CD4-positive, alpha-beta T cell (primary cell): ENCODE measurements at regions not wholly inside any gene's neighbourhood (a gene's known extent, or its start where the extent isn't known, plus 50 kb on each side); places are given as distances from the start of the nearest gene placed in this dataset.

Experiments used
- ATAC-seq: fragments of 200-7000 bp; cut with Tn5 transposase; one replicate; pipeline ENCODE4 v1.10.0; 2022; ENCODE audit warnings: mild to moderate bottlenecking; ENCODE audit not compliant: poor library complexity
- CTCF ChIA-PET: fragments of 350-600 bp; sonication (Branson Sonifier 250); formaldehyde crosslinking; loops from one replicate; lab custom pipeline; 2021; ENCODE audit warnings: antibody characterized with exemption, inconsistent platforms; lab: Charles Lee
- POLR2A ChIA-PET: fragments of 350-600 bp; sonication (Branson Sonifier 250); formaldehyde crosslinking; loops from one replicate; lab custom pipeline; 2021; ENCODE audit warnings: antibody characterized with exemption, inconsistent platforms; lab: Charles Lee
- DNase-seq, 14 experiments: peaks; one replicate each; pipeline ENCODE4 v3.0.0-alpha.2; 2013 to 2020; ENCODE audit warnings: mixed read lengths in 2 of 14
- H3K27ac ChIP-seq, 2 donors: one replicate each; pipeline versions ENCODE4 v1.5.1 to v1.7.0; 2013; ENCODE audit warnings: low read length in 2 of 2, low read depth in 1 of 2, mild to moderate bottlenecking in 1 of 2
- H3K27me3 ChIP-seq, 2 experiments: 1 replicate in 1 of 2; 2 replicates in 1 of 2; pipeline versions ENCODE4 v1.6.1 to v1.7.0; 2013; ENCODE audit warnings: low read length in 2 of 2, control low read depth in 1 of 2, mild to moderate bottlenecking in 1 of 2, moderate library complexity in 1 of 2; ENCODE audit not compliant: insufficient read depth in 2 of 2, control insufficient read depth in 1 of 2
- H3K36me3 ChIP-seq: one replicate; pipeline ENCODE4 v1.6.1; 2013; ENCODE audit warnings: low read length, control low read depth; ENCODE audit not compliant: insufficient read depth
- H3K4me1 ChIP-seq: one replicate; pipeline ENCODE4 v1.6.1; 2013; ENCODE audit warnings: low read length, control low read depth; ENCODE audit not compliant: insufficient read depth
- H3K4me3 ChIP-seq: one replicate; pipeline ENCODE4 v1.5.1; 2013; ENCODE audit warnings: mild to moderate bottlenecking, low read length, moderate library complexity
- H3K9me3 ChIP-seq, 2 experiments: 1 replicate in 1 of 2; 2 replicates in 1 of 2; pipeline versions ENCODE4 v1.6.1 to v1.7.0; 2013; ENCODE audit warnings: low read length in 2 of 2, mild to moderate bottlenecking in 2 of 2, control low read depth in 1 of 2, moderate library complexity in 1 of 2; ENCODE audit not compliant: control insufficient read depth in 1 of 2, insufficient read depth in 1 of 2
- H3K27ac Mint-ChIP-seq: one replicate; pipeline ENCODE4 v1.8.0; 2020; ENCODE audit warnings: mixed read lengths
- H3K27me3 Mint-ChIP-seq: one replicate; pipeline ENCODE4 v1.8.0; 2021; ENCODE audit warnings: mixed read lengths
- H3K36me3 Mint-ChIP-seq: one replicate; pipeline ENCODE4 v1.8.0; 2021; ENCODE audit warnings: low read depth, mixed read lengths
- H3K4me1 Mint-ChIP-seq: one replicate; pipeline ENCODE4 v1.8.0; 2021; ENCODE audit warnings: low read depth, mixed read lengths
- H3K4me3 Mint-ChIP-seq: one replicate; pipeline ENCODE4 v1.8.0; 2020; ENCODE audit warnings: mild to moderate bottlenecking, mixed read lengths
- H3K9me3 Mint-ChIP-seq: one replicate; pipeline ENCODE4 v1.8.0; 2020; ENCODE audit warnings: mixed read lengths
- intact Hi-C, 2 experiments: fragments of 100-400 bp; cut with DNase I in 1 of 2; cut with micrococcal nuclease in 1 of 2; formaldehyde crosslinking; loops; one replicate each; pipeline versions ENCODE4 v1.15.1 to v1.9.0; 2023 to 2025; cut with DNase I, micrococcal nuclease
- TF ChIP-seq, protein P1 (sequence below): fragments of 200-600 bp; IDR thresholded peaks from one replicate; pipeline ENCODE4 v1.8.0; 2022; ENCODE audit warnings: antibody characterized with exemption, mild to moderate bottlenecking

DNA sequence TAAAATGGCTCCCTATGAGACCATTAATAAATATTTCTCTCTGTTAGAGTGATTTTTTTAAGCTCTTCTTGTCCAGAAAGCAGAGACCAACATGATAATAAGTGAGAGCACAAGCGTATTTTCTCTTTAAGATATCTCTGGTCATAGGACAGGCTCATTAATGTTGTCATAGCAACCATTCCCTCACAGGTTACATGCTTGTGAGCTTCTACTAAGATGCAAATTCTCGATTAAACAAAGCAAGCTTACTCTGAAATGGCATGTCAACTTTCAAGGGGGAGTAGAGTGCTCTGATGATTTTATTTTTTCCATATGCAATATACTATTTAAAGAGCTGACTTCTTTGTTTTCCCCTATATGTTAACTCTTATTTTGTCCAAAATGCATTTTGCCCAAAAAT, 487.2 kb upstream of the LCORL start:
- H3K4me3 Mint-ChIP-seq: no peak overlapping the region
- Histone ChIP-seq H3K4me1 (no peaks in the 10 kb centered on the region), H3K27ac (no peak overlapping the region), H3K9me3 (no peaks in the 10 kb centered on the region), H3K4me3 (no peak overlapping the region), H3K27me3 (no peaks in the 10 kb centered on the region), H3K36me3 (no peaks in the 10 kb centered on the region)
- TF ChIP-seq, protein P1, sequence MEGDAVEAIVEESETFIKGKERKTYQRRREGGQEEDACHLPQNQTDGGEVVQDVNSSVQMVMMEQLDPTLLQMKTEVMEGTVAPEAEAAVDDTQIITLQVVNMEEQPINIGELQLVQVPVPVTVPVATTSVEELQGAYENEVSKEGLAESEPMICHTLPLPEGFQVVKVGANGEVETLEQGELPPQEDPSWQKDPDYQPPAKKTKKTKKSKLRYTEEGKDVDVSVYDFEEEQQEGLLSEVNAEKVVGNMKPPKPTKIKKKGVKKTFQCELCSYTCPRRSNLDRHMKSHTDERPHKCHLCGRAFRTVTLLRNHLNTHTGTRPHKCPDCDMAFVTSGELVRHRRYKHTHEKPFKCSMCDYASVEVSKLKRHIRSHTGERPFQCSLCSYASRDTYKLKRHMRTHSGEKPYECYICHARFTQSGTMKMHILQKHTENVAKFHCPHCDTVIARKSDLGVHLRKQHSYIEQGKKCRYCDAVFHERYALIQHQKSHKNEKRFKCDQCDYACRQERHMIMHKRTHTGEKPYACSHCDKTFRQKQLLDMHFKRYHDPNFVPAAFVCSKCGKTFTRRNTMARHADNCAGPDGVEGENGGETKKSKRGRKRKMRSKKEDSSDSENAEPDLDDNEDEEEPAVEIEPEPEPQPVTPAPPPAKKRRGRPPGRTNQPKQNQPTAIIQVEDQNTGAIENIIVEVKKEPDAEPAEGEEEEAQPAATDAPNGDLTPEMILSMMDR: no peak
- ATAC-seq: no peak
- no peak for DNase-seq
- no peaks in the 10 kb centered on the region for H3K36me3 Mint-ChIP-seq
- POLR2A ChIA-PET: no interaction called here
- H3K27me3 Mint-ChIP-seq: no peaks in the 10 kb centered on the region
- CTCF ChIA-PET: no interaction called here
- H3K27ac Mint-ChIP-seq: no peak overlapping the region
- intact Hi-C loops: no loop called here
- H3K4me1 Mint-ChIP-seq: no peaks in the 10 kb centered on the region
- no peaks in the 10 kb centered on the region for H3K9me3 Mint-ChIP-seq

DNA sequence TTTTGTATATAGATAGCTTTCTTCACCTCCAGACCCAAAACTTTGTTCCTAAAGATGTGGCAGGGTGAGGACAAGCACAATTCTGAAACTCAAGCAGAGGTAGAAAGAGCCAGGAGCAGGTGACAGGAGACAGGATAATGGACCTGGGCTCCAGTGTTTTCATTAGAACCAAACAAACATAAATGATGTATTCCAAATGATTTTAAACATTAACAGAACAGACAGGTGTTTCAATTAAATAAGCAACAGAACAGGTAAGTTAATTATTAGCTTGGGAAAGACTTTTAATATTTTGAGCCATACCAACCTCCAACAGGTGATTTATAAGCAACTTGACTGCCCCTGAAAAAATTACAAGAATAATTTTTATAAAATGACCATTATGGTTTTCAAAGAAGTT, 459.4 kb upstream of the LCORL start:
- H3K9me3 Mint-ChIP-seq: peaks cover 8% of the 10 kb centered on the region
- Histone ChIP-seq H3K4me1 (no peaks in the 10 kb centered on the region), H3K9me3 (peaks cover 0 to 9% of the 10 kb centered on the region in 2 experiments), H3K27me3 (no peaks in the 10 kb centered on the region), H3K36me3 (no peaks in the 10 kb centered on the region), H3K27ac (no peak overlapping the region), H3K4me3 (no peak overlapping the region)
- H3K36me3 Mint-ChIP-seq: no peaks in the 10 kb centered on the region
- intact Hi-C loops: no loop called here
- TF ChIP-seq, protein P1: no peak
- ChIA-PET POLR2A (no interaction called here), CTCF (no interaction called here)
- H3K27ac Mint-ChIP-seq: no peak overlapping the region
- no peaks in the 10 kb centered on the region for H3K27me3 Mint-ChIP-seq
- ATAC-seq (no peak), DNase-seq (no peak)
- H3K4me1 Mint-ChIP-seq: no peaks in the 10 kb centered on the region
- no peak overlapping the region for H3K4me3 Mint-ChIP-seq

DNA sequence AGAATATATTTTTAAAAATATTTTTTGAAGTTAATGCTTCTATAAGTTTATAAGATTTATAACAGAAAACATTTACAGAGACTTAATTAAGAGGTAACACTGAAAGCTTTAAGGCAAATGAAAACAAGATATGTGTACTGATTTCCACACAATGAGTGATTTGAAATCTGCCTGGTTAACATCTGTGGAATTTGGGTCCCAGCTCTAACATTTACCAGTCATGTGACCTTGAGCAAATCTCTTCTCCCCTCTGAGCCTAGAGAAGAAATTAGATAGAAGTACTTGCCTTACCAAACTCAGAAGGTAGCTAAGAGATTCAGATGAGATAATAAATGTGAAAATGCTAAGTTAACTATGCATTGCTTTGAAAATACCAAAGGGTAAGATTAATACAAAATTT, 458.8 kb upstream of the LCORL start:
- no peak overlapping the region for H3K4me3 ChIP-seq
- H3K4me1 ChIP-seq: no peaks in the 10 kb centered on the region
- Mint-ChIP-seq H3K4me3 (no peak overlapping the region), H3K36me3 (no peaks in the 10 kb centered on the region), H3K27me3 (no peaks in the 10 kb centered on the region), H3K9me3 (peaks cover 8% of the 10 kb centered on the region), H3K27ac (no peak overlapping the region), H3K4me1 (no peaks in the 10 kb centered on the region)
- ChIA-PET CTCF (no interaction called here), POLR2A (no interaction called here)
- no peaks in the 10 kb centered on the region for H3K27me3 ChIP-seq
- no peaks in the 10 kb centered on the region for H3K36me3 ChIP-seq
- intact Hi-C loops: no loop called here
- H3K27ac ChIP-seq: no peak overlapping the region
- DNase-seq (no peak), ATAC-seq (no peak)
- TF ChIP-seq, protein P1: no peak
- peaks cover 0 to 9% of the 10 kb centered on the region in 2 experiments for H3K9me3 ChIP-seq
